ENCODE measurements at regions not wholly inside any gene's neighbourhood (a gene's known extent, or its start where the extent isn't known, plus 50 kb on each side); places are given as distances from the start of the nearest gene placed in this dataset.

GRCh38 chr4:4746444-4746843, 113.0 kb upstream of the MSX1 start:
- no peak for DNase-seq (ENCODE audit: low read depth in 2 of 2)

- no peak for DNase-seq (ENCODE audit: low read depth in 2 of 2)
These were observed 119.4 kb upstream of the MSX1 start for GRCh38 chr4:4740071-4740470.

- DNase-seq (ENCODE audit: low read depth in 2 of 2): no peak
These were observed 123.6 kb upstream of the MSX1 start for GRCh38 chr4:4735870-4736269.

GRCh38 chr4:4735136-4735750, 124.2 kb upstream of the MSX1 start:
- DNase-seq (ENCODE audit: low read depth in 2 of 2): no peak

- DNase-seq (ENCODE audit: low read depth in 2 of 2): no peak
These were observed 125.0 kb upstream of the MSX1 start for GRCh38 chr4:4734425-4734824.

- no peak for DNase-seq (ENCODE audit: low read depth in 2 of 2)
These were observed 125.8 kb upstream of the MSX1 start for GRCh38 chr4:4733663-4734062.

GRCh38 chr4:4730249-4730648, 129.2 kb upstream of the MSX1 start:
- no peak for DNase-seq (ENCODE audit: low read depth in 2 of 2)

- DNase-seq (ENCODE audit: low read depth in 2 of 2): no peak
These were observed 130.3 kb upstream of the MSX1 start for GRCh38 chr4:4729206-4729605.

GRCh38 chr4:4727536-4727935, 131.9 kb upstream of the MSX1 start:
- no peak for DNase-seq (ENCODE audit: low read depth in 2 of 2)

- DNase-seq (ENCODE audit: low read depth in 2 of 2): no peak
These were observed 133.4 kb upstream of the MSX1 start for GRCh38 chr4:4726051-4726450.

GRCh38 chr4:4724321-4724720, 135.1 kb upstream of the MSX1 start:
- DNase-seq (ENCODE audit: low read depth in 2 of 2): no peak

GRCh38 chr4:4721636-4722035, 137.8 kb upstream of the MSX1 start:
- DNase-seq (ENCODE audit: low read depth in 2 of 2): no peak

GRCh38 chr4:4720646-4721045, 138.8 kb upstream of the MSX1 start:
- no peak for DNase-seq (ENCODE audit: low read depth in 2 of 2)

GRCh38 chr4:4719436-4719835, 140.0 kb upstream of the MSX1 start:
- DNase-seq (ENCODE audit: low read depth in 2 of 2): no peak

- DNase-seq (ENCODE audit: low read depth in 2 of 2): no peak
These were observed 141.8 kb upstream of the MSX1 start for GRCh38 chr4:4717692-4718091.

GRCh38 chr4:4714331-4714730, 145.1 kb upstream of the MSX1 start:
- no peak for DNase-seq (ENCODE audit: low read depth in 2 of 2)

- no peak for DNase-seq (ENCODE audit: low read depth in 2 of 2)
These were observed 146.5 kb upstream of the MSX1 start for GRCh38 chr4:4712800-4713528.

- no peak for DNase-seq (ENCODE audit: low read depth in 2 of 2)
These were observed 147.6 kb upstream of the MSX1 start for GRCh38 chr4:4711902-4712301.

GRCh38 chr4:4709736-4710135, 149.7 kb upstream of the MSX1 start:
- DNase-seq (ENCODE audit: low read depth in 2 of 2): no peak

- no peak for DNase-seq (ENCODE audit: low read depth in 2 of 2)
These were observed 155.2 kb upstream of the MSX1 start for GRCh38 chr4:4704267-4704666.

GRCh38 chr4:4697584-4697983, 155.7 kb upstream of the STX18 start:
- DNase-seq (ENCODE audit: low read depth in 2 of 2): no peak

GRCh38 chr4:4696530-4696929, 154.7 kb upstream of the STX18 start:
- no peak for DNase-seq (ENCODE audit: low read depth in 2 of 2)

- DNase-seq (ENCODE audit: low read depth in 2 of 2): no peak
These were observed 153.6 kb upstream of the STX18 start for GRCh38 chr4:4695497-4695896.

GRCh38 chr4:4694827-4695226, 153.0 kb upstream of the STX18 start:
- no peak for DNase-seq (ENCODE audit: low read depth in 2 of 2)

Measured in activated CD4-positive, alpha-beta T cell treated with anti-CD3 and anti-CD28 coated beads for 24 hours (primary cell).